NCI-H345 treated with DMSO at 0.1 percent for 48 hours (cell line): ENCODE measurements at regions not wholly inside any gene's neighbourhood (a gene's known extent, or its start where the extent isn't known, plus 50 kb on each side); places are given as distances from the start of the nearest gene placed in this dataset.
"Not testable (repeated sequence)": the region's sequence is repeated elsewhere in the genome, so short reads cannot be mapped to it uniquely, and the experiment has no call there.

Source experiments
- DNase-seq: peaks from one replicate; lab custom pipeline; 2025; ENCODE audit not compliant: unreplicated experiment; lab: John Stamatoyannopoulos, UW

DNA sequence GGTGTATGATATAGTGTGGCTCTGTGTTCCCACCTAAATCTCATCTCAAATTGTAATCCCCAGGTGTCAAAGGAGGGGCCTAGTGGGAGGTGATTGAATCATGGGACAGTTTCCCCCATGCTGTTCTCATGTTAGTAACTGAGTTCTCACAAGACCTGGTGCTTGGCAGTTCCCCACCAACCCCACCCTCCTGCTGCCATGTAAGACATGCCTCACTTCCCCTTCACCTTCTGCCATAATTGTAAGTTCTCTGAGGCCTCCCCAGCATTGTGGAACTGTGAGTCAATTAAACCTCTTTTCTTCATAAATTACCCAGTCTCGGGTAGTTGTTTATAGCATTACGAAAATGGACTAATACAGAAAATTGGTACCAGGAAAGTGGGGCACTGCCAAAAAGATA is 1705.3 kb downstream of the NCAM2 start:
- no peak for DNase-seq

DNA sequence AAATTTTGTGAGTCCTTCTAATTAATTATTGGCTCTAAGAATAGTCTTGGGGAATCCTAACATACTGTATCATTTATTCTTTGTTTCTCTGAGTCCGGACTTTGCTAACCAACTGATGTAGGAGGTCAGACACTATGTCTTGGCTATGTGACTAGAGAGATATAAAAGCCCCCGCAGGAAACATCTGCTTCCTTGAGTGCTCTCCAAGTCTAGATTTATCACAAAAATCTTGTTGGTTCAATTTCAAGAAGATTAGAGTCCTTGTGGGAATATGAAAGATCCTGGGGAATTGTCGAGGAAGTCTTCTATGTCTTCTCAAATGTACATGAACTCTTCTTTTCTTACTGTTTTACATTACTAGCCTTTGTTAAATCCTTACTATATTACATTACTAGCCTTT is 1712.5 kb downstream of the NCAM2 start:
- no peak for DNase-seq

GRCh38 chr21:22711636-22712035 is 1713.4 kb downstream of the NCAM2 start:
- no peak for DNase-seq

GRCh38 chr21:22725436-22725835 is 1727.2 kb downstream of the NCAM2 start:
- no peak for DNase-seq

DNA sequence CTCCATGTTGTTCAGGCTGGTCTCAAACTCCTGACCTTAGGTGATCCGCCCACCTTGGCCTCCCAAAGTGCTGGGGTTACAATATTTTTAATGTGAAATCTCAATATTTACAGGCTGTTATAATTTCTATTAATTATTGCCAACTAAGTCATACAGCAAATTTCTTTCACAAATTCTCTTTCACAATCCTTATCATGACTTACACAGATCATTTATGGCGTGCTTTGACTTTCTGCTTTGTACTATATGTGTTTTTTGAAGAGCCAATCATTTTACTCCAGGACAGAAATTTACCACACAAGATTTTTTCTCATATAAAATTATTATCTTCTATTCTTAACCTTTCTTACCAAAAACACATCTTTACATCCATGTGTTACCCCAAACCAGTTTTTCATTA is 1729.9 kb downstream of the NCAM2 start:
- DNase-seq: no peak

- DNase-seq: no peak
Observed at GRCh38 chr21:22743085-22743484, 1744.9 kb downstream of the NCAM2 start.

- no peak for DNase-seq
Observed at GRCh38 chr21:22754746-22755145, 1756.5 kb downstream of the NCAM2 start.

DNA sequence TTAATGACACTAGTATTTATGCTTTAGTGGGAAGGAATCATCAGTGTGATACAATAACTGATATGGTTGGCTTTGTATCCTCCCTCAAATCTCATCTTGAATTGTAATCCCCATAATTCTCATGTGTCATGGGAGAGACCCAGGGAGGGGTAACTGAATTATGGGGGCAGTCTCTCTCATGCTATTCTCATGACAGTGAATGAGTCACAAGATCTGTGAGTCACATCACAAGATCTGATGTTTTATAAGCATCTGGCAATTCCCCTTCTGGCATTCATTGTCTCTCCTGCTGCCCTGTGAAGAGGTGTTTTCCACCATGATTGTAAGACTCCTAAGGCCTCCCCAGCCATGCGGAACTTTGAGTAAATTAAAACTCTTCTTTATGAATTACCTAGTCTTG is 1760.3 kb downstream of the NCAM2 start:
- no peak for DNase-seq

- DNase-seq: no peak
Observed at GRCh38 chr21:22762463-22762862, 1764.3 kb downstream of the NCAM2 start.

DNA sequence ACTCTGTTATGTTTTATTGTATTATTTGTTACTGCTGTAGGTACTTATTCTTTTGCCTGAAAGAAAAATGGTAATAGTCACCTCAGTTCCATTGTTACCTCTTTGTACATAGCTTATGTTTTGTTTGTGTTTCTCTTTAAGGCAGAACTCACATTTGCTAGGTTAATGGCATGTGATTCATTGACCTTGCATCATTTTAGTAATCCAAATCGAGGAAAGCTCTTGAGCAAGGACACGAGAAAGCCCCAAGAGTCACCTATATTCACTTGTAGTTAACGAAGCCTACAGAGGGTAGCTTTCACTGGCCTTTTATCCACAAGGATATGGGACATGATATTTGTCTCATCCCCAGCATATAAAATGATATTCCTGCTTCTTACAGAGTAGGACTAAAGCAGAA is 1765.2 kb downstream of the NCAM2 start:
- DNase-seq: no peak

DNA sequence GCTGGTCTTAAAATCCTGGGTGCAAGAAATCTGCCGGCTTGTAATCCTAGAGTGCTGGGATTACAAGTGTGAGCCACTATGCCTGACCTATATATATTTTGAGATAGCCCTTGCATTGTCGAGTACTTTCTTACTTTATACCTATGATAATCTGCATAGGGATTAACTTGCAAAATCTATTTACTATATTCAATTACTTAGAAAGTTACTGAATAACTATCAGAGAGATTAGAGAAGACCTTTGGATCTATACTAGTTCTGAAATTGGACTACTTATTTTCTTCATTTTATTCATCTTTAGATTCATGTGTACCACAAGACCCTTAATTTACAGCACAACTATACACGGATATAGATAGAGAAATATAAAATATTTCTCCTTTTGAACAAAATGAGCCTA is 1766.0 kb downstream of the NCAM2 start:
- no peak for DNase-seq

DNA sequence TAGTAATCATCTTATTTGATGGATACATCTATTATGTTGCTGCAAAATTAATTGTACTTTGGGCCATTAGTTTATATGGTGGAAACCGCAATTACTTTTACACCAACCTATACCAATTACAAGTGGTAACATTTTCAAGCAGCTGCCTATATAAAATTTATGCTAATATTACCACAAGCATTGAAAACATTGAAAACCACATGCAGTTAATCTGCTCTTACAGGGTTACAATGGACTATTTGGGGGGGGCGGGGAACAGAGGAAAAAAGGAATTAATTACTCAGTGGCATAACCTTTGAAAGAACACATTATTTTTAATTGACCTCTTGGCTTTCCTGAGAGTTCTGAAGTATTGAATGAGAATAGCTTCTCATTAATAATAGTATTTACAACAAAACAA is 1793.2 kb downstream of the NCAM2 start:
- no peak for DNase-seq

DNA sequence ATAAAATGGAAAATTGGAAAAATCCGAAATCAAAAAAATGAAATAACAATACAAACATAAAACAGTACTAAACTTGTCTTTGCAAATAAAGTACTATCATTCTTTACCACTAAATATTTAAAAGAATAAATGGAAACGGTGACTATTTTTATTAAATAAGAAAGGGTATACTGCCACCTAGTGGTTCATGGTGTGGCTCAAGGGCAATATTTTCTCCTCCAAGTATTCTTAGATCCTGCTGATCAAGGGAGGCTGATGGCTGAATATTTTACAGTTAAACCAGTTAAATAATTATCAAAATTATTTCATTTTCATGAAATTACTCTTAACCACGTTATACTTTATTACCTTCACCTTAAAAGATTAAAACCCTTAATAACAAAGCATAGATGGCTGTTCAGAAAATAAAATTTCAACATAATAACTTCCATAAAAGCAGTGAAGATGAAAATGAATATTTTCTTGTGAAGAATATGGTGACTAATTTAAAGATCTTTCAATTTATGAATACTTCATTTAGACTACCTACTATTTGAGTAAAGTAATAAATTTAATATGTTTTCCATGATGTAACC is 1793.9 kb downstream of the NCAM2 start:
- peak; percentile 55 for DNase-seq

DNA sequence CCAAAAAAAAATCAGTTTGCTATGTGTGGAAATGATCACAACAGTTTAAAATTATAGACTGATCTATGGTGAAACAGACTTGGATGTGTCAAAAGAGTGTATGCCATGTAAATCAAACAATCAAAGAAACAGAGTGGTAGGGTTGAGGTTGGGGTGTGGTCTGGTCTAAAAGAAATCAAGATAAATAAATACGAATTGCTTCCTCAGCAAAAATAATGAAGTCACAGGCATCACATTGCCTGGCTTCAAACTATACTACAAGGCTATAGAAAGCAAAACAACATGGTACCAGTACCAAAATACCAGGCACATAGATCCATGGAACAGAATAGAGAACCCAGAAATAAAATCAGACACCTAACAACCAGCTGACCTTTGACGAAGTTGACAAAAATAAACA is 1796.9 kb downstream of the NCAM2 start:
- DNase-seq: no peak

GRCh38 chr21:22795644-22796043 is 1797.4 kb downstream of the NCAM2 start:
- DNase-seq: no peak

DNA sequence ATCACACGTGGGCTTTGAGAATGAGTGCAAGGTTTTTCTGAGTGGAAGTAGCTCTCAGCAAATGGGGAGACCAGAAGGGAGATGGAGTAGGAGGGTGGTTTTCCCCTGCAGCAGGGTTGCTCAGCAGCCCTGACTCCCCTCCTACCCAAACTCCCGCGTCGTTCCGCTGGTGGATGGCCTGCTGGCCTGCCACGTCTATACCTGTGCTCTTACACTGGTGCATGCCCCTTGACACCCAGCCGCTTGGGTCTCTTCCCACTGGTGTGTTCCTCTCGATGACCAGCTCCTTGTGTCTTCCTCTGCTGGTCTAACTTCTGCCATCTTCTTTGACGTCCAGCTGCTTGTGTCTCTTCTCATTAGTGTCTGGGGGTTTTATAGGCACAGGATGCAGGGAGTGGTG is 1797.9 kb downstream of the NCAM2 start:
- DNase-seq: no peak

GRCh38 chr21:22804151-22804550 is 1805.9 kb downstream of the NCAM2 start:
- no peak for DNase-seq

- no peak for DNase-seq
Observed at GRCh38 chr21:22806278-22806677, 1808.1 kb downstream of the NCAM2 start.

DNA sequence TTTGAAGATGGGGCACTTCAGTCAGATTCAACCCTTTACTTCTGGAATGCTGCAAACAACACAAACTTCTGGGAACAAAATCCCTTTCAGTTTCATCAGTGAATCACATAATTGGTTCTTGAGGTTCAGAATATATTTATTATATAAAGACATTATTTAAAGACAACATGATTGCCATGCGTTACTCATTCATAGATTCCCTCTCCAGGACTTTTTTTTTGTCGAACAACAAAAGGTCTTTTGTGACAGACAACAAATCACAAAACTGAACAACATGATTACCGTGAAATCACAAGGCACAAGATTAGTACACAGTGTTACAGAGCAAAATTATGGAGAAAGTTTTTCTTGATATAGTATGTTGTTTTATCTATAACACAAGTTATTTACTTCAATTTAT is 1815.0 kb downstream of the NCAM2 start:
- no peak for DNase-seq

DNA sequence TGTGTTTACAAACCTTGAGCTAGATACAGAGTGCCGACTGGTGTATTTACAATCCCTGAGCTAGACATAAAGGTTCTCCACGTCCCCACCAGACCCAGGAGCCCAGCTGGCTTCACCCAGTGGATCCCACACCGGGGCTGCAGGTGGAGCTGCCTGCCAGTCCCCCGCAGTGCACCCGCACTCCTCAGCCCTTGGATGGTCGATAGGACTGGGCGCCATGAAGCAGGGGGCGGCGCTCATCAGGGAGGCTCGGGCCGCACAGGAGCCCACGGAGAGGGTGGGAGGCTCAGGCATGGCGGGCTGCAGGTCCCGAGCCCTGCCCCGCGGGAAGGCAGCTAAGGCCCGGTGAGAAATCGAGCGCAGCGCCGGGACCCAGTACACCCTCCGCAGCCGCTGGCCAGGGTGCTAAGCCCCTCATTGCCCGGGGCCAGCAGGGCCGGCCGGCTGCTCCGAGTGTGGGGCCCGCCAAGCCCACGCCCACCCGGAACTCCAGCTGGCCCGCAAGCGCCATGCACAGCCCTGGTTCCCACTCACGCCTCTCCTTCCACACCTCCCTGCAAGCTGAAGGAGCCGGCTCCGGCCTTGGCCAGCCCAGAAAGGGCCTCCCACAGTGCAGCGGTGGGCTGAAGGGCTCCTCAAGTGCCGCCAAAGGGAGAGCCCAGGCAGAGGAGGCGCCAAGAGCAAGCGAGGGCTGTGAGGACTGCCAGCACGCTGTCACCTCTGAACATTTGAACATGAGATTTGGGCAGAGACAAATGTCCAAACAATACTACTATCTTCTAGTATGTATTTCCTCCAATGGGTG is 1820.7 kb downstream of the NCAM2 start:
- not testable (repeated sequence) for DNase-seq

- no peak for DNase-seq
Observed at GRCh38 chr21:22827422-22827821, 1829.2 kb downstream of the NCAM2 start.

DNA sequence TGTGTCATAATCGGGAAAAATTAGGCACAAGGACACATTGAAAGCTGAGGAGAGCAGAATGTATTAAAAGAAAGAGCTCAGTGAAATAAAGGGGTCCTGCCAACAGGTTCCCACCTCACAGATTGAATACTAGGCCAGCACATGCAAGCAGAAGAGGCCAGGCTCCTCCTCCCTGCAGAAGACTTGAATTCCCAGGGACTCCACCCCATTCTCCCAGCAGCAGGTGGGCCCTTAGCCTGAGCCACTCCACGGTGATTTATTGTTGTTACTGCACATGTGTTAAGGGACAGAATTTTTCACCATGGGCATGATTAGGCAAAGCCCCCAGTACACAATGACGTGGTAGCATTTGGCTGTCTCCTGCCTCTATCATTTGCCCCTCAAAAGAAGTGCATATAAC is 1844.7 kb downstream of the NCAM2 start:
- no peak for DNase-seq

- no peak for DNase-seq
Observed at GRCh38 chr21:22855581-22855980, 1857.4 kb downstream of the NCAM2 start.
